NCI-H2107 treated with DMSO at 0.1 percent for 48 hours (cell line): ENCODE measurements at regions not wholly inside any gene's neighbourhood (a gene's known extent, or its start where the extent isn't known, plus 50 kb on each side); places are given as distances from the start of the nearest gene placed in this dataset.

Experiments
- DNase-seq: peaks from one replicate; lab custom pipeline; 2025; ENCODE audit not compliant: unreplicated experiment; lab: John Stamatoyannopoulos, UW

DNA sequence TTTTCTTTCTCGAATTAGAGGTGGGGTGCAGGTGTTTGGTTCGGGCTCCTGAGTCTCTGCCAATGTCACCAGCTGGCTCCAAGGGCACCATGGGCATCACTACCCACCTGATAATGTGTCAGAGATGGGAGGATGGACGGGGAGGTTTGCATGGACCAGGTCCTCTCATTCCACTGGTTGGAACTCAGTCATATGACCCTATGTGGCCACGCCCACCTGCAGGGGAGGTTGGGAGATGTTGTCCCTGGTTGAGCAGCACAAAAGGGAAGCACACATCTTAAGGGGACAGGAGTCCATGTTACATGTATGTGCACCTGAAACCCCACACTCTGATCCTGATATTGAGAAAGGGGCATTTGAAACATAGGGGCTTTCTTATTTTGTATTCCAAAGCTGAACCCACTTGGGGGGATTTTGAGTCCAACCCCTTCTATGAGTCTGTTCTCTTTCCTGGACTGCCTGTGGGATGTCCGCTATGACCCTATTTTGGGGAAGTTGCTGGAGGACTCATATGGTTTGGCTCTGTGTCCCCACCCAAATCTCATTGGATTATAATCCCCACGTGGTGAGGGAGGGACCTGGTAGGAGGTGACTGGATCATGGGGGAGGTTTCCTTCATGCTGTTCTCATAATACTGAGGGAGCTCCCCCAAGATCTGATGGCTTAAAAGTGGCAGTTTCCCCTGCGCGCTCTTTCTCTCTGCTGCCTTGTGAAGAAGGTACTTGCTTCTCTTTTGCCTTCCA is 66.9 kb upstream of the BAIAP2L1 start:
- no peak for DNase-seq

DNA sequence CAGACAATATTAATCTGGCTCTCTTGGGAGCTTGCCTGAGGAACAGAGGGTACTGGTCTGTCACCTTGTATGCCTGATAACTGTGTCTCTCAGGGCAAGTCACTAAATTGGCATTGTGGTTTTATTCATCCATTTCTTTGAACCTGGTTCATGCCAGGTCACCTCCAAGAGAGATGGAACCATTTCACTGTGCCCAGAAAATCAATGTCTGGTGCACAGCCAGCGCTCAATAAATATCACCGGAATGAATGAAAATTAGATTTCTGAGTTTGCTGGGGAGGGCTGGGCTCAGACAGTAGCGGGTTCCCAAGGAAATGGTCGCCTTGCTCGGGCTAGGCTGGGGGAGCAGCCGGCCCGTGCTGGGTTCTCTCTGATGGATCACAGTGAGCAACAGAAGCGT is 64.1 kb upstream of the BAIAP2L1 start:
- DNase-seq: no peak

DNA sequence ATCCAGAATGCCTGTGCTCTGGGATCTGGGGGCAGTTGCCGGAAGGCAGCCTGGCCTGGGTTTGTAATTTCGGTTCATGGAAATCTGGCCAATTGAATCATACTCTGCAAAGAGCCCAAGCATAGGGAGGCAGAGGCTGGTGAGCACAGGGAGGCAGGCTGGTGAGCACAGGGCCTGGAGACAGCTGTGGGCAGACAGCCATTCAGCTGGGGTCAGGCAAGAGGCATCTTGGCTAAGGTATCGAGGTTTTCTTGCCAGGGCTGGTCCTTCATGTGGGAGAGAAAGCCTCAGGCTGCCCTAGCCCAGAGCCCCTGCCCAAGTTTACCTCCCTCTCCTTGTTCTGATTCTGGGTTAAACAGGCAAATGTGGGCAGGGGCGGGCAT is 63.7 kb upstream of the BAIAP2L1 start:
- DNase-seq: no peak

DNA sequence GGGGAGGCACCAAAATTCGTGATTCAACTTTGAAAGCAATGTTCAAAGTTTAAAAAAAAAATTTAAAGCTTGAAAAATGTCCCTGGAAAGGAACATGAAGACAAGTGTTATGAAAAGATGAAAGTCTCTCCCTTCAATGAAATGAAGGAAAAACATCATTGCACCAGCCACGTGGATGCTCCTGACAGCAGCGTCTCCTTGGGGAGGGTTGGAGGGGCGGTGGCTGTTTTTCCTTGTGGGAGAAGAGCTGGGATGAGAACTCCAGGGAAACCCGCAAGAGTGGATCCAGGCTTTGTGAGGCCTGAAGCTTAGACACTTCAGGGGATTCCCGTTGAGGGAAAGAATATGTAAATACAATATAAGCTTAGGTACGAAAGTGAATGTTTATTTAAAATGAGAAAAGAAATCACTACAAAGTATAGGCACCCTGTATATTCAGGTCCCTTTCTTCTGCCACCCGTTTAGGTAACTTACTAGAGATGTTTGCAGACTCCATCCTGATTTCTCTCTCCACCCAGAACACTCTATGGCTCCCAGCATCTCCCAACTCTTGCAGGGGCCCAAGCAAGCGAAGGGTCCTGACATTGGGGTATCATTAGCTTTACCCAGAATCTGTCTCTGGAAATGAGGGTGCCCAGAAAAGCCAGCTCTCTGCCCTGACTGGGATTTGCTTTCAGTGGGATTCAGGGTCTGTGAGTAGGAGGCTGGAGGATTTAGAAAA is 63.1 kb upstream of the BAIAP2L1 start:
- no peak for DNase-seq

DNA sequence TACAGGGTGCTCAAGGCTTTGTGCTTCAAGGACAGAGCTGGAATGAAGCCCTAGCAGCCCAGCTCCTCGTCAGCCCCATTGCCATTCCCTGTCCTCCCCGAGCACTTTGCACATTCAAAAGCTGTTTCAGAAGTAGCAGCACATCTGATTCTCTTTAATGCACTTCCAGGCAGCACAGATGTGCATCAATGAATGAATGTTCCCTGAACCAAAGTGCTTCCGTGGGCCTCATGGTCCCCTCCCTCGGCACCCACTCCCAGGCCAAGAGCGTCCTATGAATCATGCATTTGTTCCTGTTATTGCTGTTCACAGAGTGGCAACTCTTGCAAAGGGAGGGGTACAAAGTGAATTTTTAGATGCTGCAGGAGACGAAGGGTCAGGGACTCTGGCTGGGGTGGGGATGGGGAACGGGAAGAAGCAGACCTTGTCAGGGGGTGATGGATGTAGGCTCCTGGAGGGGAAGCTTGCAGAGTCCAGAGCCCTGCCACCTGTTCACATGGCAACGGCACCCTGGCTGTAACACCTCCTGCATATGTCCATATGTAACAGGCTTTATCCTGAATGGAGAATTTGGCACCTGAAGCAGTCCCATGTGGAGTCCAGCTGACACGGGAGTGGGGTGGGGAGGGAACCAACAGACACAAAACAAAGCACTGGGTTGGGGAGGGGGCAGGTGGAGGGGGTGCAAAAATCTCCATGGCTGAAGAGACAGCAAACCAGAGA is 62.2 kb upstream of the BAIAP2L1 start:
- no peak for DNase-seq

DNA sequence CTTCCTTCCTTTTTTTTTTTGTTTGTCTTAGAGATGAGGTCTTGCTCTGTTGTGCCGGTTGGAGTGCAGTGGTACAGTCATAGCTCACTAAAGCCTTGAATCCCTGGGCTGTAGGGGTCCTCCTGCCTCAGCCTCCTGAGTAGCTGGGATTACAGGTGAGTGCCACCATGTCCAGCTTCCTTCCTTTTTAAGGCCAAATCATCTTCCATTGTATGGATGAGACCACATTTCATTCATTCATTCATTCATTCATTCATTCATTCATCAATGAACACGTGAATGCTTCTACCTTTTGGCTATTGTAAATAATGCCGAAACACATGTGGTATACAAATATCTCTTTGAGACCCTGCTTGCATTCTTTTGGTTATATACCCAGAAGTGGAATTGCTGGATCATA is 60.0 kb upstream of the BAIAP2L1 start:
- no peak for DNase-seq

DNA sequence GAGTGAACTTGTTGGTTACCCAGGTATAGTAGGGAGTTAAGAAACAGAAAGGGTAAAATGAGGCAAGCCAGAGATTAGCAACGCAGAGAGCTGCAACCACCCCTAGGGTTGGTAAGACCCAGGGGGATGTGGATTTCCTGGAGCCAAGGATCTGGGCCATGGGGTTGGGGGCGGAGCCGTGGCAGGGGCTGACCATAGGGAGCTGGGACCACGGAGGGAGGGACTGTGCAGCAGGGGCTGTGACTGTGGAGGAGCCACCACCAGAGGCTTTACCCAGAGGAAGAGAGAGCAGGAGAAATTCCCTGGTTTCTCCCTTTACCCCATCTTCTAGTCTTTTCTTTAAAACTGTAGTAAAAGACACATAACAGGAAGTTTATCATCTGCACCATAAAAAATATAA is 58.6 kb upstream of the BAIAP2L1 start:
- peak; percentile 50 for DNase-seq

DNA sequence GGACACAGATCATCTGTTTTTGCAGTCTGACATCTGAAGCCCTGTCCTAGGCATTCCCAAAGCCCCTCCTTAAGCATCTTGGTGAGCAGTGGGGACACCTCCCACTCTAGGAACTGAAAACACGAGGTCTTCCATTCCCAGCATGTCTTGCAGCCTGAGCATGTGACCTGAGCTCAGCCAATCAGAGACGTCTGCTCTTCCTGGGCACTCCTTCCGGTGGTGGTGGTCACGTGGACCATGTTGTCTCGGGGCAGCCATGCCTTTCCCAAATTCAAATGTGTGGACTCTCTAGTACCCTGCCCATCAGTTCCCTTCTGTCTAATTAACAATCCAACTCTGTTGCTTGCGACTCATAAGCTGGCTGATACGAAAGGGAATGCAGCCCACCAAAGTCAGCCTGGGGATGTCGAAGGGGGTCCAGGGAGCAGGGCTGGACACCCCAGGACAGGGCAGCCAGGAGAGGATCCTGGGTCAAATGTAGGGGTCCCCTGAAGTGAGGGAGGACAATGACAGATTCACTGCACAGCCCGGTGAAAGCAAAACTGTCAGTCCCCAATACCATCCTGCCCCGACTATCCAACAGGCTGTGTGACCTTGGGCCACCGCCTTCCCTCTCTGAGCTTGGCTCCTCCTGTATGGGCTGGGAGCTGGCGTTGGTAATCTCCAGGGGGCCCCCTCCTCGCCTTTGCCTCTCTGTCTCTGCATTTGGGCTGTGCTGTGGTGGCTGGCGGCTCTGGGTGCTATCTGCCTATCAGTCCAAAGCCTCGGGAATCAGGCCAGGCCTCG is 57.4 kb upstream of the BAIAP2L1 start:
- DNase-seq: no peak

DNA sequence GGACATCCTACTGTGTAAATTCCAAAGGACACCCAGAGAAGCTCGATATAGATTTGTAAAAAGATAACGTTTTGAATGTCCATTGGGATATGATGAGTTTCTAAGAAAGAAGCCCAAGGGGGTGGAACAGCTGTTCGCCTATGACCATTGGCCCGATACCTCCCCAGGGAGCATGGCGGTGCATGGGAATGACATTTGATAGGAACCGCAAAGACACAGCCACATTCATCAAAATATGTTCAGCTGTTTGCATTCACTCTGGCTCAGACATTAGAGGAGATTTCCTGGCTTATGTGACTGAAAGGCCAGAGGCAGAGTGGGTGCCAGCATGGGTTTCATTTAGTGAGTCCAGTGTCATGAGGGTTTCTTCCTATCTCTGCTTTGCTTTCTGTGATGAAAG is 56.0 kb upstream of the BAIAP2L1 start:
- no peak for DNase-seq

DNA sequence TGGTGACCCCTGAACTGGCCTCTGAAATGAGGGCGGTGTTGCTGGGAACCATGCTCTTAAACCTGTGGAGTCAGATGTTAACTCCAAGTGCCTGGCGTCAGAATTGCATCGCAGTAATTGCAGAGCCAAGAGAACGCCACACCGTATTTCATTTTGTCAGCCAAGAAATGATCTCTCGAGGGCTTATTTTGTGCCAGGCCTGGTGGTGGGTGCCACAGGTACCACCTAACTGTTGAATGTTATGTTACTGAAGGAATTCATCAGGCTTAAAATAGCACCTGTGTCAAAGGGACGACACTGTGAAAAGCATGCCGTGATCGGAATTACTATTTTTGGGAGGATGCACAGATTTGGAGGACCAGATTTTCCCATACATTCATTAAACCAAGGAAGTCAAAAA is 51.9 kb upstream of the BAIAP2L1 start:
- no peak for DNase-seq
